Thoracic aorta (tissue), 2 donors: ENCODE measurements at regions not wholly inside any gene's neighbourhood (a gene's known extent, or its start where the extent isn't known, plus 50 kb on each side); places are given as distances from the start of the nearest gene placed in this dataset.

Experiments
- ATAC-seq: fragments of 150-250 bp; one replicate; pipeline ENCODE4 v1.8.0; 2017; ENCODE audit warnings: low read depth; ENCODE audit not compliant: insufficient number of reproducible peaks, low FRiP score
- DNase-seq: peaks from one replicate; pipeline ENCODE4 v3.0.0-alpha.2; 2020; ENCODE audit warnings: low spot score
- H3K27ac ChIP-seq, 2 donors: fragments of 200-600 bp; sonication (generic); 1 replicate in 1 of 2; 2 replicates in 1 of 2; pipeline ENCODE4 v1.5.1; 2016; ENCODE audit warnings: mild to moderate bottlenecking in 2 of 2, moderate library complexity in 2 of 2
- H3K27me3 ChIP-seq: fragments of 200-600 bp; sonication (generic); replicated peaks from 2 replicates; pipeline ENCODE4 v1.6.0; 2016; ENCODE audit warnings: mild to moderate bottlenecking; ENCODE audit not compliant: insufficient read depth
- H3K36me3 ChIP-seq: fragments of 200-600 bp; sonication (generic); one replicate; pipeline ENCODE4 v1.5.1; 2016
- H3K4me1 ChIP-seq, 2 donors: fragments of 200-600 bp; sonication (generic); 1 replicate in 1 of 2; 2 replicates in 1 of 2; pipeline versions ENCODE4 v1.5.1 to v1.6.0; 2016; ENCODE audit warnings: low read depth in 2 of 2, mild to moderate bottlenecking in 1 of 2; ENCODE audit not compliant: control insufficient read depth in 1 of 2
- H3K4me3 ChIP-seq: fragments of 200-600 bp; sonication (generic); 2 replicates; pipeline ENCODE4 v1.5.1; 2016; ENCODE audit warnings: mild to moderate bottlenecking
- H3K9me3 ChIP-seq: fragments of 200-600 bp; sonication (generic); 2 replicates; pipeline ENCODE4 v1.5.1; 2016
- TF ChIP-seq, protein P1 (sequence below): fragments of 200-600 bp; sonication (generic); IDR thresholded peaks from one replicate; pipeline ENCODE4 v1.5.1; 2019; ENCODE audit warnings: antibody characterized with exemption

DNA sequence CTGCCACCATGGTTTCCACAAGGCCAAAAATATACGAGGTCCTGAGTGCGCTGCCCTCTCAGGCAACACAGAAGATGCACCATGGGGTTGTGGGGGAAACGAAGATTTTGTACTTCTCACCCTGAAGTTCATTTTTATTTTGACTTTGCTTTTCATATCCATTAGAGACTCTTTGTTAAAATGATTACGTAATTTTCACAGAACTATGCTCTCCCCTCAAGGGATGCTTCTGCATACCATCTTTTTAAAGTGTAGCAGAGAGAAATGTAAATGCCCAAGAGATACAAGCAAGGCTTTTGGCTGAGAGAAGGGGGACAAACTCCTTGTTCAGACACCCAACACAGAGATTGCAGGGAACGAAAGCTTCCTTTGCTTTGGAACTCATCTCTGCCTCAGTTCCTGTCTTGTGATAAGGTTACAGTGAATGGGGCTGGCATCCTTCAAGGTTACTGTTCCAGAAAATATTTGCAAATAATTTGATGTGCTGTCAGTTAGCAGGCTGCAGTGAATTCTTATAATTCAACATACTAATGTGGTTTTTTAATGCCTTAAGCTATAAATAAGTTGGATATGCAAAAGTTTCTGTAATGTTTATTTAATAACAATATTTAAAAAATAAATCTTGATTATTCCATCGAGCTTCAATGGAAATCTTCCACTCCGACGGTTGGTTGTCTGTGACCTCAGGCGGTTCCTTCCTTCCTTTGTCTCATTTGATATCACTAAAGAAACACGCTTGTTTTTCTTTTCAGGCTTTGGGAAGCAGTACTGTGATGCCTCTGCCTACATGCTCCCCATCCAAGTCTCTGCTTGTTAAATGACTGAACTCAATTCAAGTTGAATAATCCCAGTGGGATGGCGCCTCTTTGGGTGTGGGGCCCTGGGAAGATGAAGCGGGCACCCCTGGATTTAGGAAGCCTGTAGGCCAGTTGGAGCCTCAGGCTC lies 209.3 kb upstream of the CTBP2 start:
- H3K4me1 ChIP-seq, result no peaks in the 10 kb centered on the region
- H3K27ac ChIP-seq, result no peak overlapping the region

DNA sequence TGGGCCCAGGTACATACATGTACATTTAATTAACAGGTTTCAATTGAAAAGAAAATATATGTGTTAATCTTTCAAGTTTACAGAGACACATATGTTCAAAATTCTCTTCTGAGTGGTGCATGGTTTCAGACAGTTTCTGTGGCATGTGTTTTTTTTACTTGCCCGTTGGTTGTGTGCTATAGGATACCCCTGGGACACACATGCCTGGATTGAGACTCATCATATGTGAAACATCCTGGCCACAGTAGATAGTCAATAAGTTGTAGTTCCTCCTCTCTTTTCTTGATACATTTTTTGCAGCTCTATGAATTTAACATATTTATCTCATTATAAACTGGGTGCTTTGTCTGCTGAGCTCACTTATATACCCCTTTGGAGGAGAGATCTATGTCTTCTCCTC lies 207.8 kb upstream of the CTBP2 start:
- DNase-seq (no peak), ATAC-seq (no peak)
- H3K27ac ChIP-seq, result no peak overlapping the region
- H3K9me3 ChIP-seq, result no peaks in the 10 kb centered on the region
- no peaks in the 10 kb centered on the region for H3K27me3 ChIP-seq
- no peaks in the 10 kb centered on the region for H3K36me3 ChIP-seq
- no peak overlapping the region for H3K4me3 ChIP-seq
- TF ChIP-seq, protein P1, sequence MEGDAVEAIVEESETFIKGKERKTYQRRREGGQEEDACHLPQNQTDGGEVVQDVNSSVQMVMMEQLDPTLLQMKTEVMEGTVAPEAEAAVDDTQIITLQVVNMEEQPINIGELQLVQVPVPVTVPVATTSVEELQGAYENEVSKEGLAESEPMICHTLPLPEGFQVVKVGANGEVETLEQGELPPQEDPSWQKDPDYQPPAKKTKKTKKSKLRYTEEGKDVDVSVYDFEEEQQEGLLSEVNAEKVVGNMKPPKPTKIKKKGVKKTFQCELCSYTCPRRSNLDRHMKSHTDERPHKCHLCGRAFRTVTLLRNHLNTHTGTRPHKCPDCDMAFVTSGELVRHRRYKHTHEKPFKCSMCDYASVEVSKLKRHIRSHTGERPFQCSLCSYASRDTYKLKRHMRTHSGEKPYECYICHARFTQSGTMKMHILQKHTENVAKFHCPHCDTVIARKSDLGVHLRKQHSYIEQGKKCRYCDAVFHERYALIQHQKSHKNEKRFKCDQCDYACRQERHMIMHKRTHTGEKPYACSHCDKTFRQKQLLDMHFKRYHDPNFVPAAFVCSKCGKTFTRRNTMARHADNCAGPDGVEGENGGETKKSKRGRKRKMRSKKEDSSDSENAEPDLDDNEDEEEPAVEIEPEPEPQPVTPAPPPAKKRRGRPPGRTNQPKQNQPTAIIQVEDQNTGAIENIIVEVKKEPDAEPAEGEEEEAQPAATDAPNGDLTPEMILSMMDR, result no peak
- no peaks in the 10 kb centered on the region for H3K4me1 ChIP-seq

More for the DNA sequence above, 209.3 kb upstream of the CTBP2 start:
- H3K36me3 ChIP-seq, result no peaks in the 10 kb centered on the region
- TF ChIP-seq, protein P1, result no peak
- no peak for ATAC-seq
- no peak for DNase-seq
- no peak overlapping the region for H3K4me3 ChIP-seq
- no peaks in the 10 kb centered on the region for H3K9me3 ChIP-seq
- H3K27me3 ChIP-seq, result no peaks in the 10 kb centered on the region

DNA sequence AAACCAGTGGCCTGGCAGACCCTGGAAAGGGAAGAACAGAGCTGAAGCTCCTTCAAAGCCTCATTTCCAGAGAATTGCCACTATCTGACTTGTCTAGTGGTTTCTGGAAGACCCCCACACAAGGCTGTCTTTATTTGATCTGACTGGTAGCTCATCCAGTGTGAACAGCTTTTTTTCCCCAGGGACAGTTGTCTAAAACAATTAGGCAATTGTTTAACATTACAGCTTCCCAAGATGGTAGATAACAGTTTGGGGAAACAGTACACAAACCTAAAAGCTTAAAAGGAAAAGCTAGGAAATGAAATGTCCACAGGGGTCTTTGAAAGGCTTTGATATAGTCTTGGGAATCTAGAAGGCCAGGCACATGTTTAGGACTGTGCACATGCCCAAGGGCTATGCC lies 203.4 kb upstream of the CTBP2 start:
- Histone ChIP-seq H3K27ac (no peak overlapping the region), H3K36me3 (no peaks in the 10 kb centered on the region), H3K4me3 (no peak overlapping the region), H3K4me1 (no peaks in the 10 kb centered on the region), H3K27me3 (no peaks in the 10 kb centered on the region), H3K9me3 (no peaks in the 10 kb centered on the region)
- DNase-seq (no peak), ATAC-seq (no peak)
- TF ChIP-seq, protein P1, result no peak

DNA sequence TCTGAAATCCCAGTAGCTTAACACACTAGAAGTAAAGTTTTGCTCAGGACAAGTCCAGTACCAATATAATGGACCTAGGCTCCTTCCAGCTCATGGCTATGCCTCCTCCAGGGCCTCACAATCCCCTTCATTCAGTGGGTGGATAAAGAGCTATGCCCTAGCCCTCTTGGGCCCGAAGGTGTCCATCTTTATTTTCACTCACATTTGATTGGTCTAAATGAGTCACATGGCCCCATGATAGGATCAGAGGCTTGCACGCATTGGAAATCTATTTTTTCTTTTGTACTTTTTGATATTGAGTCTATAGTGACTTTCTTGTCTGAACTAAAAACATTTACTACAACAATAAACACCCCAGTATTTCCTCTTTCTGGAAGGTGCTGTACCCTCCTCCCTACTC lies 202.6 kb upstream of the CTBP2 start:
- DNase-seq (no peak), ATAC-seq (no peak)
- Histone ChIP-seq H3K36me3 (no peaks in the 10 kb centered on the region), H3K27ac (no peak overlapping the region), H3K27me3 (no peaks in the 10 kb centered on the region), H3K9me3 (no peaks in the 10 kb centered on the region), H3K4me3 (no peak overlapping the region), H3K4me1 (no peaks in the 10 kb centered on the region)
- TF ChIP-seq, protein P1, result no peak

DNA sequence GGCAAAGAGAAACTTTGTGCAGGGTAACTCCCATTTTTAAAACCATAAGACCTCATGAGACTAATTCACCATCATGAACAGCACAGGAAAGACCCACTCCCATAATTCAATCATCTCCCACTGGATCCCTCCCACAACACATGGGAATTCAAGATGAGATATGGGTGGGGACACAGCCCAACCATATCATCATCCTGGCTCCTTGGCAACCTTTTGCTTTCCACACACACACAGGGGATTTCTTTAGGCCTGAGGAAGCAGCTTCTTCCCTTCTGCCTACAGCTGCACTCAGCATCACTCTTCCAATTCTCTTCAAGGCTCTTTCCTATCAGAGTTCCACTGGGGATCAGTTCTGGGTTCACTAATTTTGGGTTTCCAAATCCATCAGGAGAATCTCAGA lies 199.0 kb upstream of the CTBP2 start:
- TF ChIP-seq, protein P1, result no peak
- H3K27ac ChIP-seq, result no peak overlapping the region
- no peak for ATAC-seq
- H3K4me1 ChIP-seq, result no peaks in the 10 kb centered on the region
- no peaks in the 10 kb centered on the region for H3K9me3 ChIP-seq
- no peaks in the 10 kb centered on the region for H3K36me3 ChIP-seq
- H3K27me3 ChIP-seq, result no peaks in the 10 kb centered on the region
- H3K4me3 ChIP-seq, result no peak overlapping the region
- no peak for DNase-seq
